Testis (tissue), 2 donors: ENCODE measurements at regions not wholly inside any gene's neighbourhood (a gene's known extent, or its start where the extent isn't known, plus 50 kb on each side); places are given as distances from the start of the nearest gene placed in this dataset.

ENCODE experiments used
- DNase-seq: peaks from one replicate; pipeline ENCODE4 v3.0.0-alpha.2; 2019
- H3K27ac ChIP-seq, 2 donors: fragments of 200-600 bp; sonication (generic); one replicate each; pipeline ENCODE4 v1.5.1; 2019
- H3K27me3 ChIP-seq: fragments of 200-600 bp; sonication (generic); one replicate; pipeline ENCODE4 v1.5.1; 2019
- H3K36me3 ChIP-seq: fragments of 200-600 bp; sonication (generic); one replicate; pipeline ENCODE4 v1.5.1; 2017; ENCODE audit warnings: low read depth; ENCODE audit errors: missing control alignments
- H3K4me1 ChIP-seq: fragments of 200-600 bp; sonication (generic); one replicate; pipeline ENCODE4 v1.5.1; 2019
- H3K4me3 ChIP-seq, 2 donors: fragments of 200-600 bp; sonication (generic); one replicate each; pipeline ENCODE4 v1.5.1; 2017 to 2019
- H3K9me3 ChIP-seq: fragments of 200-600 bp; sonication (generic); one replicate; pipeline ENCODE4 v1.5.1; 2017
- CTCF ChIP-seq, 3 experiments: fragments of 450-650 bp in 2 of 3; fragments of 200-600 bp in 1 of 3; sonication (generic) in 1 of 3; IDR thresholded peaks; one replicate each; pipeline ENCODE4 v1.5.1; 2016 to 2019; ENCODE audit warnings: antibody characterized with exemption in 3 of 3, mild to moderate bottlenecking in 2 of 3, moderate library complexity in 1 of 3
- POLR2A ChIP-seq: fragments of 450-650 bp; IDR thresholded peaks from one replicate; pipeline ENCODE4 v1.6.1; 2017; ENCODE audit warnings: antibody characterized with exemption, mild to moderate bottlenecking, moderate library complexity
- WGBS, 2 donors: methylation state at CpG; one replicate each; pipeline ENCODE4 v1.1.5; 2018; 5-methylcytosine and 5-hydroxymethylcytosine counted together
- intact Hi-C: fragments of 100-400 bp; cut with DNase I; formaldehyde crosslinking; loops from one replicate; pipeline ENCODE4 v1.15.1; 2023; ENCODE audit warnings: low total_unique reads

DNA sequence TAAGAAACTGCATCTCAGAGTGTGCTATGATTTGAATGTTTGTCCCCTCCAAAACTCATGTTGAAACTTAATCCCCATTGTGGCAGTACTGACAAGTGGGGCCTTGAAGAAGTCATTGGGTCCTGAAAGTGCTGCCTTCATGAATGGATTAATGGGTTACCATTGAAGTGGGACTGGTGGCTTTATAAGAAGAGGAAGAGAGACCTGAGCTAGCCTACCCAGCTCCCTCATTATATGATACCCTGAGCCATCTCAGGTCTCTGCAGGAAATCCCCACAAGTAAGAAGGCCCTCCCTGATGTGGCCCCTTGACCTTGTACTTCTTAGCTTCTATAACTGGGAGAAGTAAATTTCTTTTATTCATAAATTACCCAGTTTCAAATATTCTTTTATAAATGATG lies 526.8 kb downstream of the XIRP2 start:
- Histone ChIP-seq H3K36me3 (no peaks in the 10 kb centered on the region), H3K27ac (no peak overlapping the region), H3K4me3 (no peak overlapping the region), H3K9me3 (no peaks in the 10 kb centered on the region), H3K27me3 (no peaks in the 10 kb centered on the region), H3K4me1 (no peaks in the 10 kb centered on the region)
- TF ChIP-seq POLR2A (no peak), CTCF (IDR thresholded peaks at IDR 0.05) (no peak)
- no peak for DNase-seq
- intact Hi-C loops, result no loop called here

- Histone ChIP-seq H3K27me3 (no peaks in the 10 kb centered on the region), H3K27ac (no peak overlapping the region), H3K4me1 (no peaks in the 10 kb centered on the region), H3K36me3 (no peaks in the 10 kb centered on the region), H3K4me3 (no peak overlapping the region), H3K9me3 (no peaks in the 10 kb centered on the region)
- TF ChIP-seq CTCF (IDR thresholded peaks at IDR 0.05), result no peak
- TF ChIP-seq POLR2A, result no peak
- intact Hi-C loops, result no loop called here
- no peak for DNase-seq
Observed at GRCh38 chr2:167411367-167411766, 523.1 kb downstream of the XIRP2 start.

- Histone ChIP-seq H3K27ac (no peak overlapping the region), H3K4me1 (no peaks in the 10 kb centered on the region), H3K36me3 (no peaks in the 10 kb centered on the region), H3K27me3 (no peaks in the 10 kb centered on the region), H3K4me3 (no peak overlapping the region), H3K9me3 (no peaks in the 10 kb centered on the region)
- no peak for DNase-seq
- TF ChIP-seq POLR2A, result no peak
- WGBS, 2 donors, result 59 to 76% methylated on average over 4 of the region's 4 CpGs
- intact Hi-C loops, result no loop called here
Observed at GRCh38 chr2:167406558-167406957, 518.3 kb downstream of the XIRP2 start.

GRCh38 chr2:167404627-167405284 lies 516.5 kb downstream of the XIRP2 start:
- Histone ChIP-seq H3K27ac (no peak overlapping the region), H3K4me1 (no peaks in the 10 kb centered on the region), H3K4me3 (no peak overlapping the region), H3K36me3 (no peaks in the 10 kb centered on the region), H3K27me3 (no peaks in the 10 kb centered on the region), H3K9me3 (no peaks in the 10 kb centered on the region)
- DNase-seq, result no peak
- WGBS, 2 donors, result 91 to 95% methylated on average over 6 of the region's 6 CpGs
- no peak for TF ChIP-seq CTCF (IDR thresholded peaks at IDR 0.05)
- TF ChIP-seq POLR2A, result no peak
- intact Hi-C loops, result no loop called here

DNA sequence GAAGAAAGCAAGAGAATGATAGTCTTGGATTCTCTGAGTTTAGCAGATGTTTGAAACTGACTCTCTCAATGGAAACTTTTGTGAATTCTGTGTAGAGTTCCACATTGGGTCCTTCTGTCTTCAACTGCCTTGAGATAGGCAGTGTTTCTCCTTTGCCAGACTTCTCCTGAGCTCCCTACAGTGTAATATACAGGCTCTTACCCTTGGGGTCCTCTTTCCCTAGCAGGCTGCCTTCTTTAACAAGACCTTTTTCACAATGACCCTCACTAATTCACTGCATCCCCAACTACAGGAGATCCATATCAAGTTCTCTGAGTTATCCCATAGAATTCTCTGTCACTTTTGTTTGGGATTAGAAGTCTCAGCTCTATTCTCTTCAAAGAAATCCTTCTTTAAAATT lies 513.0 kb downstream of the XIRP2 start:
- Histone ChIP-seq H3K4me3 (no peak overlapping the region), H3K36me3 (no peaks in the 10 kb centered on the region), H3K4me1 (no peaks in the 10 kb centered on the region), H3K27ac (no peak overlapping the region), H3K9me3 (no peaks in the 10 kb centered on the region), H3K27me3 (no peaks in the 10 kb centered on the region)
- TF ChIP-seq CTCF (IDR thresholded peaks at IDR 0.05) (no peak), POLR2A (no peak)
- intact Hi-C loops, result no loop called here
- DNase-seq, result no peak
